Left colon (tissue), 2 donors: ENCODE measurements at regions not wholly inside any gene's neighbourhood (a gene's known extent, or its start where the extent isn't known, plus 50 kb on each side); places are given as distances from the start of the nearest gene placed in this dataset.
"Not testable (repeated sequence)": the region's sequence is repeated elsewhere in the genome, so short reads cannot be mapped to it uniquely, and the experiment has no call there.

Source experiments
- ATAC-seq: fragments of 200-7000 bp; cut with Tn5 transposase; one replicate; pipeline ENCODE4 v1.9.1; 2020; ENCODE audit warnings: mild to moderate bottlenecking, moderate library complexity
- DNase-seq, 2 donors: peaks; one replicate each; pipeline ENCODE4 v3.0.0-alpha.2; 2020
- intact Hi-C, 2 donors: fragments of 100-400 bp; cut with DNase I in 1 of 2; cut with micrococcal nuclease in 1 of 2; formaldehyde crosslinking; loops; one replicate each; pipeline versions ENCODE4 v1.11.2 to v1.14.0; 2022; cut with DNase I, micrococcal nuclease
- donor health status: DM: no; HTN: no; CAD: no.
- donor health status: DM: yes; HTN: yes; CAD: no.

DNA sequence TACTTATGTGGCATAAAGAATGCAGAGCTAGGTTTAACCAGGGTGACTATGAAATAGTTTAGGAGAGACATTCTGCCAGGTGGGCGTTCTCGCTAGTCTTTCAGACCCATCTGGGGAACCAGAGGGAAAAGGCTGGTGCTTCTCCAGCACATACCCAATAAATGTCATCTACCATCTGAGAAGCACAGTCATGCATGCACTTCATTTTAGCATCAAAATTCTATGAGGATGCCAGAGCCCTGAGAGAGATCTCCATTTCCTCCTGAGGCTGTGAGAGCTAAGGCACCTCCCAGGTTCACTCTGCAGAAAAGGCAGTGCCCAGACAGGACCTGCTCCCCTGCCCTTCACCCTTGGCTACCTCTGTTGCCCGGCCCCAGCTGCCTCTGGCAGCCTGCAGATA lies 196.2 kb upstream of the PRNP start:
- DNase-seq (no peak), ATAC-seq (no peak)
- intact Hi-C loops = no loop called here

DNA sequence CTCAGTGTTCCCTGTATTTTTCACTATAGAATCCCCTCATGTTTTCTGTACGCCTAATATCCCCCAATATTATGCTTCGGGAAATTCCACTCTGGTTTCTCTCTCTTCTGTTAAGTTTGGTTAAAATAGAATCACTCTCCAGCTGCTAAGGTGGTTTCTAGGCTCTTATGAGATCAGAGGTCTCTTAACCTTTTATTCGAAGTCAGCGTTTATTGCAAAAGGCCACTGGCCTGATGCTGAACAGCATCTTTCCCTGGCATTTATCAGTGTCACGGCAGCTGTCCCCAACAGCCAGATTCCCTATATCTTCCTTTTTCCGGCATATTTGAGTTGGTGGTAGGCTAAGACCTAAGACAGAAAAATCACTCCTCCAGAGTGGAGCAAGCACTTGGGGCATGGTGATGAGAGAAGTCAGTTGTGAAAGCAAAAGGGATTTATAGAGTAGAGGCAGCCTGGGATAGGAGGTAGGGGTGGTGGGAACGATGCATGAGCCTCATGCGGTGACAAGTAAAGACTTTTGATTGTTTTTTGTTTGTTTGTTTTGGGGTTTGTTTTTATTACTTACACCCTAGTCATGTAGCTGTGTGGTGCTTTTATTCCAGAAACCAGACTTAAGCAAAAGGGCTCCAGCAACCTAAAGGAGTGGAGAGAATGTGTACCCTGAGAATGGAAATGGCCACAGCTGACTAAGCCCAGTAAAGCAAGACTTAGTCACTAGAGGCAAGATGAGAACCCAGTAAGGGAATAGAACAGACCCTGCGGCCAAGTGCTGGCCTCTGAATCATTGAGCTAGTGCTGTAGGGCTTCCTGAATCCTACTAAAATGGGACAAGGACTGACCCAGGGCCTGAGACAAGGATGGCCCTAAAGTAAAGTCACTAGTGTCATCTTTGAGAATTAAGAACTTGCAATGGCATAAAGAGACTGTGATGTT lies 197.6 kb upstream of the PRNP start:
- ATAC-seq (no peak), DNase-seq (no peak)
- intact Hi-C loops = no loop called here

GRCh38 chr20:4484379-4484997 lies 201.8 kb upstream of the PRNP start:
- no peak for DNase-seq
- no peak for ATAC-seq
- intact Hi-C loops = no loop called here

DNA sequence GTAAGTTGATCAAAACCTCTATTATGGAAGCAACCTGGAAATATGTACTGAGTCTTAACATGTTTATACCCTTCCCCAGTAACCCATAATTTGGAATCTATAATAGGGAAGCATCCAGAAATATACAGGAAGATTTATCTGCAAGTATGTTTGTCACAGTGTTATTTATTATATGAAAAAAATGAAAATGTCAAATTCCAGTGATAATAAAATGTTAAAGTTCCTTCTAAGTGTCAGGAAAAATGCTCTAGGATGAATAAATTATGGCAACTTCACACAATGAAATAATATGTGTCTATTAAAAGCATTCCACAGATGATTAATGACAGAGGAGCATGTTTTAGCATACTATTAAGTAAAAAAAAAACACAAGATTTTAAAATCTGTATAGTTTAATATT lies 202.3 kb upstream of the PRNP start:
- DNase-seq (no peak), ATAC-seq (no peak)
- intact Hi-C loops = no loop called here

DNA sequence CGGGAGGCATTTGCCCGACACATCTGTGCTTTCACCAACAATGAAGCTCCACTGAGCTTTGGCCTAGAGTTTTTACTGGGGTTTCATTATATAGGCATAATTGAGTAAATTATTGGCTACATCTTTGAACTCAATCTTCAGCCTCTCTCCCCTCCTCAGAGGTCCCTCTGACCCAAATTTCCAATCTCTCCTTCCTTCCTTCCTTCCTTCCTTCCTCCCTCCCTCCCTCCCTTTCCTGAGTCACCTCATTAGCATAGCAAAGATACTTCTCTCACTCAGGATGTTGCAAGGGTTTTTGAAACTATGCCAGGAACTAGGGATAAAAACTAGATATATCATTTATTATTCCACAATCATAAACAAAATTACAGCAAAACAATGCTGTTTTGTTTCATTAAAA lies 202.8 kb upstream of the PRNP start:
- ATAC-seq (no peak), DNase-seq (no peak)
- intact Hi-C loops = no loop called here

GRCh38 chr20:4480104-4480503 lies 206.2 kb upstream of the PRNP start:
- no peak for ATAC-seq
- intact Hi-C loops = no loop called here
- no peak for DNase-seq

DNA sequence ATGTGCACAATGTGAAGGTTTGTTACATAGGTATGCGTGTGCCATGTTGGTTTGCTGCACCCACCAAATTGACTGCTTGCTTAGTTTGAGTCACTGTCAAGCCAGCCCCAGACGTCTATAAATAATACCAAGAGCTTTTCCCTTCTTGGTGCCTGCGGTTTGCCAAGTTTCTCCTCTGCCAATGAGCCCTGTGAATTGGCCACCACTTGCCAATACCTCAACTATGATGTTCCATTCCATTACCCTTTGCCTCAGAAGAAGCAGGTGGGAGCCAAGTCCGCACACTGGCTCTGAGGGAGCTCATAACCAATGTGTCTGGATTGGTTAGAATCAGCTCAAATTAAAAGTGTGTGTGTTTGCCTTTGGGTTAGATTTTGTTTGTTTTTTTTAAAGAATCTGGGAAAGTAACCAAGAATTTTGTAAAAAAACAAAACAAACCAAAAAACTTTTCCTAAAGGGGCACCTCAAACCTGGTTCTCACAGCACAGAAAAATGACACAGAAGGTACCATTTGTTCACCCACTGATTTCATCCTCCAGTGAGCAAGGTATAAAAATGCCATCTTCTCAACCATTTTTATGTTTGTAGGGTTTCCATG lies 209.3 kb upstream of the PRNP start:
- DNase-seq = no peak
- intact Hi-C loops = no loop called here
- ATAC-seq = no peak

DNA sequence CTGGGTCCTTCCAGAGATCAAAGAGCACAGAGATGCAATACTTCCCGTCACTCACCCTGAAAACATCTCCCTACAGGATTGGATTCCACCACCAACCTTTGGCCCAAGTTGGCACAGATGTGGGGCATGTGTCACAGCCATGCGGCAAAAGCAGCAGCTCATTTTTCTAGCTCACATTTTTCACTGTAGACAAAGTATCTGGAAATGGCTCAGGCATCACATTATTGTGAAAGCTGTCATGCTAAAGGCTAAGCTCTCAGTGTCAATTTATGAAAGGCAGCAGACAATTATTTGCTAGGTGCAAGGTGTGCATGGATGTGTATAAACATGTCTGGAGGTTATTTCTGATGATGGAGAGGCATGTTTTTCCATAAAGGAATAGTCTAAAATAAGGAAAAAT lies 213.3 kb upstream of the PRNP start:
- intact Hi-C loops = no loop called here
- no peak for ATAC-seq
- no peak for DNase-seq

DNA sequence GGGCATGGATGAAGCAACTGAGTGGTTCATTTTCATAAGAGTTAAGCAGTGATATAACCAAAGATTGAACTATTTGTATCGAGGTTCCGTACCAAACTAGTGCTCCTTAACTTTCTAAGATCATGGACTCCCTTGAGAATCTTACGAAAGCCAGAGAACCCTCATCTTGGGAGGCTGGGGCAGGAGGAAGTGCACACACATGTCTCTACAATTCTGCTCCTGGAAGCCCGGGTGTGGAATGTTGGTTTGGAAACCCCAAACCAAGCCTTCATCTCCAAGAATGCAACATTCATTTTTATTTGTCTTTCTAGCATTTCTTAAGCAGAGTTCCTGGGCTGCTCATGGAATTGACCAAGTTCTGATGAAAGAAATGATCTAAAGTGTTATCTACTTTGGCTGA lies 215.0 kb upstream of the PRNP start:
- no peak for ATAC-seq
- intact Hi-C loops = no loop called here
- DNase-seq = no peak

- ATAC-seq = no peak
- DNase-seq = no peak
- intact Hi-C loops = no loop called here
Observed at GRCh38 chr20:4470375-4470774, 215.9 kb upstream of the PRNP start.

DNA sequence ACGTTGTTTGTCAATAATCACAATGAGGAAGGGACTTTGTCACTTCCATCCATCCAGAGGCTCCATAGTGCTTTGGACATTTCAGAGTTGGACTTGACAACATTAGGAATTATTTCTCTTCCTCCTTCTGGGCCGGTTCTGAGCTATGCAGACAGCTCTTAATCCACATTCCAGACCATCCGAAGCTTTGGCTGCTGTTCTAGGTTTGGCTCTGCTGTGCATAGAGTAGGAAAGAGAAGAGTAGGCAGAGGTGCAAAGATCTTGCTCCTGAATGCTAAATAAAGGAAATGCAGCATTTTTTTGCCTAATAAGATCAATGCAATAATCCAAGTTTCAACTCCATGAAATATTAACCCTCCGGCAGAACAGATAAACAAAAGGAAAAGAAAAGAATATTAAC lies 216.3 kb upstream of the PRNP start:
- ATAC-seq = no peak
- no peak for DNase-seq
- intact Hi-C loops = no loop called here

GRCh38 chr20:4468114-4468513 lies 218.1 kb upstream of the PRNP start:
- intact Hi-C loops = no loop called here
- no peak for DNase-seq
- no peak for ATAC-seq

GRCh38 chr20:4465855-4466545 lies 216.9 kb upstream of the ADRA1D start:
- ATAC-seq (no peak), DNase-seq (no peak)
- intact Hi-C loops = no loop called here

- ATAC-seq = no peak
- intact Hi-C loops = no loop called here
- no peak for DNase-seq
Observed at GRCh38 chr20:4465212-4465611, 216.1 kb upstream of the ADRA1D start.

DNA sequence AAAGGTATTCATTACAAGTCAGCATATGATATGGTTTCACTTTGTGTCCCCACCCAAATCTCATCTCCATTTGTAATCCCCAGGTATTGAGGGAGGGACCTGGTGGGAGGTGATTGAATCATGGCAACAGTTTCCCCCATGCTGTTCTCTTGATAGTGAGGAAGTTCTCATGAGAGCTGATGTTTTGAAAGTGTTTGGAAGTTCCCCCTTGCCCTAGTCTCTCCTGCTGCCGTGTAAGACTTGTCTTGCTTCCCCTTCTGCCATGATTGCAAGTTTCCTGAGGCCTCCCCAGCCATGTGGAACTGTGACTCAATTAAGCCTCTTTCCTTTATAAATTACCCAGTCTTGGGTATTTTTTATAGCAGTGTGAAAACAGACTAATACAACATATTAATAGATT lies 213.7 kb upstream of the ADRA1D start:
- intact Hi-C loops, ATAC-seq, DNase-seq: not testable (repeated sequence)

GRCh38 chr20:4459081-4459480 lies 210.0 kb upstream of the ADRA1D start:
- ATAC-seq (no peak), DNase-seq (no peak)
- intact Hi-C loops = no loop called here

GRCh38 chr20:4457566-4458543 lies 208.8 kb upstream of the ADRA1D start:
- DNase-seq = no peak
- intact Hi-C loops = no loop called here
- ATAC-seq = no peak

DNA sequence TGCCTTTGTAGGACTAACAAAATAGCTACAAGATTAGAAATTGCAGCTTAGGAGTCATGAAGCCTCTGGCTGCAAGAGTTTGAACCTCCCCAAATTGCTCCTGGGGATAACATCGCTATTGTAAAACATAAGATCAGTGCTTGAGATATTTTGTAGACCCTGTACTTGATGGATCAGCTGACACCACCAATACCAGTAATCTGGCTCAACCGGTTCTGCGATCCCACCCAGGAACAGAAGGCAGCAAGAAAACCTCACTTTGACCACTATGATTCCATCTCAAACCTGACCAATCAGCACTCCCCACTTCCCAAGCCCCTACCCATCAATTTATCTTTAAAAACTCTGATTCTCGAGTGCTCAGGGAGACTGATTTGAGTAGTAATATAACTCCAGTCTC lies 206.9 kb upstream of the ADRA1D start:
- ATAC-seq = no peak

DNA sequence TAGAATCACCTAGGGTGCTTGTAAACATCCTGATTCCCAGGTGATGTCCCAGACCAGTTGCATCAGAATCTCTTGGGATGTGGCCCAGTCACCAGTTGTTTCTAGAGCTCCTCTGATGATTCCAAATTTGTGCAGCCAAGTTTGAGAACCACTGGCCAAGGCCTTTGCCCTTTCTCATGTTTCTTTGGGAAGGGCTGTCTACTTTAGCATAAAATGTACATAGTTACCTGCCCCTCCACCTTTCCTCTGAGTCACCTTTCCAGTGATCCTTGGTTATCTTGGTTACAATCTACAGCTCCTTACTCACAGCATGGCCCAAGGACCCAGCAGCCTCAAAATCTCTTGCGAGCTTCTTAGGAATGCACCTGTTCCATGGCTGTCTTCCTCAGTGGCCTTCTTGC lies 206.2 kb upstream of the ADRA1D start:
- no peak for DNase-seq
- intact Hi-C loops = no loop called here

More for the DNA sequence above, 206.9 kb upstream of the ADRA1D start:
- DNase-seq = no peak
- intact Hi-C loops = no loop called here

More for the DNA sequence above, 206.2 kb upstream of the ADRA1D start:
- ATAC-seq = no peak
